ENCODE measurements at regions not wholly inside any gene's neighbourhood (a gene's known extent, or its start where the extent isn't known, plus 50 kb on each side); places are given as distances from the start of the nearest gene placed in this dataset.

DNA sequence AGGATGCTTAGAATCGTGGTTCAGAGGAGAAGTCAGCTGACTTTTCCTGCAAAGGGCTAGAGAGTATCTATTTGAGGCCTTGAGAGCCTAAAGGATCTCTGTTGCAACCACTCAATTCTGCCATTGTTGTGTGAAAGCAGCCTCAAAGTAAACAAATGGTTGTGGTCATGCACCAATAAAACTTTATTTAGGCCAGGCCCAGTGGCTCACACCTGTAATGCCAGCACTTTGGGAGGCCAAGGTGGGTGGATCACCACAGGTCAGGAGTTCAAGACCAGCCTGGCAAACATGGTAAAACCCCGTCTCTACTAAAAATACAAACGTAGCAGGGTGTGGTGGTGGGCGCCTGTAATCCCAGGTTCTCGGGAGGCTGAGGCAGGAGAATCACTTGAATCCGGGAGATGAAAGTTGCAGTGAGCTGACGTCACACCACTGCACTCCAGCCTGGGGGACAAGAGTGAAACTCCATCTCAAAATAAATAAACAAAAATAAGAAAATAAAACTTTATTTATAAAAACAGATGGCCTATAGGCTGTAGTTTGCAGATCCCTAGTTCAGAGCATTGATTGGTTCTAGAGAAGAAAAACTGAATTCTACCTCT lies 135.9 kb upstream of the KLF4 start:
- Histone ChIP-seq H3K9me3 (ENCODE audit: control insufficient read depth, insufficient read depth, low read length) (no peaks in the 10 kb centered on the region), H4K20me1 (ENCODE audit: control insufficient read depth, insufficient read depth, low read depth, low read length) (no peaks in the 10 kb centered on the region), H3K4me3 (ENCODE audit: low read length) (no peak overlapping the region), H3K4me2 (ENCODE audit: low read length) (no peak overlapping the region), H3K27me3 (ENCODE audit: control insufficient read depth, low read length) (0 out of 2 replicates have a peak, but pooled peaks cover 3% of the 10 kb centered on the region), H3K27ac (ENCODE audit: low read depth, low read length) (no peak overlapping the region), H3K36me3 (ENCODE audit: control insufficient read depth, low read length) (no peaks in the 10 kb centered on the region), H3K79me2 (ENCODE audit: control insufficient read depth, low read length) (no peaks in the 10 kb centered on the region), H3K9me2 (replicated peaks; ENCODE audit: control insufficient read depth, low read length) (no peaks in the 10 kb centered on the region), H3K4me1 (ENCODE audit: control insufficient read depth, low read length) (no peaks in the 10 kb centered on the region), H3F3A (ENCODE audit: control insufficient read depth, insufficient read depth) (no peaks in the 10 kb centered on the region)
- TF ChIP-seq EZH2phosphoT487 (IDR thresholded peaks at IDR 0.05; ENCODE audit: borderline replicate concordance, low read length) = no peak
- TF ChIP-seq, protein P1, sequence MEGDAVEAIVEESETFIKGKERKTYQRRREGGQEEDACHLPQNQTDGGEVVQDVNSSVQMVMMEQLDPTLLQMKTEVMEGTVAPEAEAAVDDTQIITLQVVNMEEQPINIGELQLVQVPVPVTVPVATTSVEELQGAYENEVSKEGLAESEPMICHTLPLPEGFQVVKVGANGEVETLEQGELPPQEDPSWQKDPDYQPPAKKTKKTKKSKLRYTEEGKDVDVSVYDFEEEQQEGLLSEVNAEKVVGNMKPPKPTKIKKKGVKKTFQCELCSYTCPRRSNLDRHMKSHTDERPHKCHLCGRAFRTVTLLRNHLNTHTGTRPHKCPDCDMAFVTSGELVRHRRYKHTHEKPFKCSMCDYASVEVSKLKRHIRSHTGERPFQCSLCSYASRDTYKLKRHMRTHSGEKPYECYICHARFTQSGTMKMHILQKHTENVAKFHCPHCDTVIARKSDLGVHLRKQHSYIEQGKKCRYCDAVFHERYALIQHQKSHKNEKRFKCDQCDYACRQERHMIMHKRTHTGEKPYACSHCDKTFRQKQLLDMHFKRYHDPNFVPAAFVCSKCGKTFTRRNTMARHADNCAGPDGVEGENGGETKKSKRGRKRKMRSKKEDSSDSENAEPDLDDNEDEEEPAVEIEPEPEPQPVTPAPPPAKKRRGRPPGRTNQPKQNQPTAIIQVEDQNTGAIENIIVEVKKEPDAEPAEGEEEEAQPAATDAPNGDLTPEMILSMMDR (IDR thresholded peaks at IDR 0.05; ENCODE audit: low read depth, low read length, poor library complexity, severe bottlenecking) = no peak

DNA sequence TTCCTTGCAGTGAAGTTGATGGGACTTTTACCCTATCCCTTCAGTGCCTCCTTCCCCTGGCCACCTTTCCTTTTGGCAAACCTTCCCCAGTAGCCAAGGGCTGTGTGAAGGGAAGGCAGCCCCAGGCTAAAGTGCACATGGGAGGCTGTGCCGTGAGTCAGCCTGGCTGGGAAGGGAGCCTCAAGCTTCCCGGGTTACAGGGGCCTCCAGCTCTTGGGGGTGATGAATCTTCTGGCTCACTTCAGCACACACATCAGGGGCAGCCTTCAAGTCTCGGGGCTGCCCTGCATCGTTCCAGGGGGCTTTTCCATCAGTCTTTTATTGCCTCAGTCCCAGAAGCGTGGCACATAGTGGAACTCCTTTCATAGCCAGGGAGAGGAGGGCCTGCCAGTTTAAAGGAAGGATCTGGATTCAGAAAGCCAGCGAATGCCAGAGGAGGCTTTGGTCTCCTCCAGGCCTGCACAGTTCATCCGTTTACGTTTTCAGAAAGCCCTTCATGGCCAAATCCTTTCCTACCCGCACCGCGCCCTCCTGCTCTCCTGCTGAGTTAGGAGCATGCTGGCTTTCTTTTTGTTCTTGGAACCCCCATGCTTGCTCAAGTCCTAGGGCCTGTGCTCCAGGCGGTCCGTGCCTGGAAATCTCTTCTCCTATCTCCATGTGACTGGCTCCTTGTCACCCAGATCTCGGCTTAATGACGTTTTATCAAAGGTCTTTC lies 134.8 kb upstream of the KLF4 start:
- H3K36me3 ChIP-seq (ENCODE audit: control insufficient read depth, low read length) = no peaks in the 10 kb centered on the region
- no peaks in the 10 kb centered on the region for H3K79me2 ChIP-seq (ENCODE audit: control insufficient read depth, low read length)
- H3F3A ChIP-seq (ENCODE audit: control insufficient read depth, insufficient read depth) = no peaks in the 10 kb centered on the region
- H3K4me2 ChIP-seq (ENCODE audit: low read length) = no peak overlapping the region
- no peak overlapping the region for H3K4me3 ChIP-seq (ENCODE audit: low read length)
- no peaks in the 10 kb centered on the region for H3K9me2 ChIP-seq (replicated peaks; ENCODE audit: control insufficient read depth, low read length)
- H3K27me3 ChIP-seq (ENCODE audit: control insufficient read depth, low read length) = 0 out of 2 replicates have a peak, but pooled peaks cover 3% of the 10 kb centered on the region
- TF ChIP-seq, protein P1 (IDR thresholded peaks at IDR 0.05; ENCODE audit: low read depth, low read length, poor library complexity, severe bottlenecking) = no peak
- no peak for TF ChIP-seq EZH2phosphoT487 (IDR thresholded peaks at IDR 0.05; ENCODE audit: borderline replicate concordance, low read length)
- no peaks in the 10 kb centered on the region for H4K20me1 ChIP-seq (ENCODE audit: control insufficient read depth, insufficient read depth, low read depth, low read length)
- no peaks in the 10 kb centered on the region for H3K9me3 ChIP-seq (ENCODE audit: control insufficient read depth, insufficient read depth, low read length)
- H3K4me1 ChIP-seq (ENCODE audit: control insufficient read depth, low read length) = no peaks in the 10 kb centered on the region
- no peak overlapping the region for H3K27ac ChIP-seq (ENCODE audit: low read depth, low read length)

DNA sequence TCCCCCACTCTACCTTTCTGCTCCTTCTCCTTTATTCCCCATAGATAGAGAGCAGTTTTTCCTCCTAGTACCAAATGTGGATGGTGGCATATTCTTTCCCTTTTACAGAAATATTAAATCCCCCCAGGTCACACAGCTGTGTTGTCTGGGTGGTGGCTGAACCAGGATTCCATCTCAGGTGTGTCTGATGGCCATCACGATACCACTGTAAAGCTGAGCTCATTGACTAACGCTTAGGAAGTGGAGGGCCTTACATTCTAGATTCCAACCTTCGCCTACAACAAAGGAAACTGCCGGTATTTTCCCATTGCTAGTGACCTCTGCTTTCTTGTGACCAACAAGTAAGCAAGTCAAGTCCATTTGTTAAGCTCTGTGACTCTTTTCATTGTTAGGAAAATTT lies 131.9 kb upstream of the KLF4 start:
- no peak for TF ChIP-seq EZH2phosphoT487 (IDR thresholded peaks at IDR 0.05; ENCODE audit: borderline replicate concordance, low read length)
- TF ChIP-seq, protein P1 (IDR thresholded peaks at IDR 0.05; ENCODE audit: low read depth, low read length, poor library complexity, severe bottlenecking) = no peak
- Histone ChIP-seq H3K9me2 (replicated peaks; ENCODE audit: control insufficient read depth, low read length) (no peaks in the 10 kb centered on the region), H3F3A (ENCODE audit: control insufficient read depth, insufficient read depth) (no peaks in the 10 kb centered on the region), H4K20me1 (ENCODE audit: control insufficient read depth, insufficient read depth, low read depth, low read length) (no peaks in the 10 kb centered on the region), H3K36me3 (ENCODE audit: control insufficient read depth, low read length) (no peaks in the 10 kb centered on the region), H3K27me3 (ENCODE audit: control insufficient read depth, low read length) (0 out of 2 replicates have a peak, but pooled peaks cover 3% of the 10 kb centered on the region), H3K4me2 (ENCODE audit: low read length) (no peak overlapping the region), H3K79me2 (ENCODE audit: control insufficient read depth, low read length) (no peaks in the 10 kb centered on the region), H3K4me3 (ENCODE audit: low read length) (no peak overlapping the region), H3K9me3 (ENCODE audit: control insufficient read depth, insufficient read depth, low read length) (no peaks in the 10 kb centered on the region), H3K27ac (ENCODE audit: low read depth, low read length) (no peak overlapping the region), H3K4me1 (ENCODE audit: control insufficient read depth, low read length) (no peaks in the 10 kb centered on the region)
